ENCODE measurements at regions not wholly inside any gene's neighbourhood (a gene's known extent, or its start where the extent isn't known, plus 50 kb on each side); places are given as distances from the start of the nearest gene placed in this dataset.

GRCh38 chr13:72648513-72649065, 78.8 kb downstream of the MZT1 start:
- no peak for TF ChIP-seq CTCF (IDR thresholded peaks at IDR 0.05; ENCODE audit: control insufficient read depth, insufficient read depth, low read depth, low read length, missing control alignments)
- DNase-seq (ENCODE audit: low read depth): no peak
- H3K4me3 ChIP-seq (ENCODE audit: control insufficient read depth, low read depth, low read length): no peak overlapping the region

DNA sequence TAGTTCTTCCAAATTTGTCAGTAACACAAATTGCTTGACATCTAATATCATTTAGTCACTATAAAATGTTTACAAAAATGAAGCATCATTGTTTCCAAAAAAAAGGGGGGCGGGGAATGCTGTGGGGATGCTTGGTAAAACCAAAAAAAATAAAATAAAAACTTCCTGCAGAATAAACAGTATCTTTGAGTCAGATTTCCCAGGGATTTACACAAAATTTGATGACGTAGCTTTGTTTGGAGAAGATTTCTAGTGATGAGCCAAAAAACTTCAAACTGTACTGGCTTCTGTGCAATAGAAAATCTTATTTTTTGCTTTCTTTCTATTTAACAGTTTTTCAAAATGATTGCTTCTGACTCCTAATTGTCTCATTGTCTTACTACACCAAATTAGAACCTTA, 80.0 kb downstream of the MZT1 start:
- DNase-seq (ENCODE audit: low read depth): no peak
- TF ChIP-seq CTCF (IDR thresholded peaks at IDR 0.05; ENCODE audit: control insufficient read depth, insufficient read depth, low read depth, low read length, missing control alignments): no peak
- no peak overlapping the region for H3K4me3 ChIP-seq (ENCODE audit: control insufficient read depth, low read depth, low read length)

- H3K4me3 ChIP-seq (ENCODE audit: control insufficient read depth, low read depth, low read length): no peak overlapping the region
- no peak for DNase-seq (ENCODE audit: low read depth)
- TF ChIP-seq CTCF (IDR thresholded peaks at IDR 0.05; ENCODE audit: control insufficient read depth, insufficient read depth, low read depth, low read length, missing control alignments): no peak
Measured at GRCh38 chr13:72645521-72645920, 81.9 kb downstream of the MZT1 start.

DNA sequence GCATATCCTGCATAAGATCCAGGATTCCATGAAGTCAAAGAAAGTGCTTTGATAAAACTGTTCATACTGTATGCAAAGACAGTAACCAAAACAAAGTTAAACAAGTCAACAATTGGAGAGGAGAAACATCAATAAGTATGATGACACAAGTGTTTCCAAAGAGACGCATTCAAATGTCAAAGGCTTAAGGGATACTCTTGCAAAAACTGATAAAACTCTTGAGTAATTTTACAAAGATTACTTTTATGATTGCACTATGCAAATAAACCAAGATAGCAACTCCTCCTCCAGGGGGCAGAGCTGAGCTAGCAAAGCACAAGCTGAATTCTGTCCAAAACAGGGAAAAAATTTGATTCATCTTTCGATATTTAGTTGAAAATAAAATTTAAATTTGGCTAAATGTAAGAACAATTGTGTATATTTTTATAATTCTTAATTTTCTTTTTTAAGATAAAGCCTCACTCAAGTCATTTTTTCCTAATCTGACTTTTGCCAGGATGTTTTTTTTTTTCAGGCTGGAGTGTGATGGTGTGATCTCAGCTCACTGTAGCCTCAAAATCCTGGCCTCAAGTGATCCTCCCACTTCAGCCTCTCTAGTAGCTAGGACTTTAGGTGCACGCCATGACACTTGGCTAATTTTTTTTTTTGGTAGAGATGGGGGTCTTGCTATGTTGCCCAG, 84.0 kb downstream of the MZT1 start:
- H3K4me3 ChIP-seq (ENCODE audit: control insufficient read depth, low read depth, low read length): no peak overlapping the region
- DNase-seq (ENCODE audit: low read depth): peak; percentile 3
- peak; percentile 71 for TF ChIP-seq CTCF (IDR thresholded peaks at IDR 0.05; ENCODE audit: control insufficient read depth, insufficient read depth, low read depth, low read length, missing control alignments)

DNA sequence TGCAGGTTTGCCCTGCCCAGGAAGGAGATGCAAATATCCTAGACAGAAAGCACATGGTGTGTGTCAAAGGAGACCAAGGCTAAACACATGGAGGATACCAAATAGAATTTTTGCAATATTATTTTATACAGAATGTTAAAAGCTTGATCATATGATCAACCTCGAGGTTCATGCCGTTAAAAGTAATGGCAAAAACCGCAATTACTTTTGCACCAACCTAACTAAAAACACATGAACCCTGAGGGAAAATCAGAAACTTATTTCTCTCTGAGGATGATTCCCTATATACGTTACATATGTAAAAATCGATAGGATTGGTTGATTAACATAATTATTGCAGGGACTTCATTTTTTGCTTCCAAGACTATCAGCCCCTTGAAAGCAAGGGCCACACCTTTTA, 88.1 kb downstream of the MZT1 start:
- TF ChIP-seq CTCF (IDR thresholded peaks at IDR 0.05; ENCODE audit: control insufficient read depth, insufficient read depth, low read depth, low read length, missing control alignments): no peak
- H3K4me3 ChIP-seq (ENCODE audit: control insufficient read depth, low read depth, low read length): no peak overlapping the region
- no peak for DNase-seq (ENCODE audit: low read depth)

DNA sequence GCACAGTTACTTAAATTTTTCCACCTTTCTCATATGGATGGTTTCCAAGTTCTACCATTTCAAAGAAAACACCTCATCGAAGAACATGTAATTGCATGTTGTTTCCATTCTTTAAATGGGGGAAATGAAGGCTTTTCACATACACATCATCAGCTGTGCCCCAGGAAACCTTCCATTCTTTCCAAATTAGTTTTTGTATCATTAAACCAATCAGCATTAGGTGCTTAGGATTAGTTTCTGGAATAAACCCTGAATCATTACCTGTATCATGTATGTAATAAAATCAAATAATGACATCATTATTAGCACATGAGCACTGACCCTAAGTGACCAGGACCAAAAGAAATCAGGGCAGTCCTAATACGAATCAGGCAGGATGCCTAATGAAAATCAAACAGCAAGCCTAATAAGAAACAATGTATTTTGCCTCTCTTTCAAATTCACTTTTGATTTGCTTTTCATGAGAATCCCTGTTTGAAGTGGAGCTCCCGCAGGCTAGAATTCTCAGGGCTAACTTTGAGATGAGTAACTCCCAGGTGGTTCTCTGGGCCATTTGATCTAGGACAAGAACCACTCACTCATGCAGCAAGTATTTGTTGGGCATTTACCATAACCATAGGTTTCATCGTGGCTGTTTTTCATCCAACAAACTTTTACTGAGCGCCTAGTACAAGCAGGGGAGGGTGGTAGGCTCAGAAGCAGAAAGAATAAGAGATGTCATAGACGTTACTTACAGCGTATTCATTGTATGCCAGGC, 89.2 kb downstream of the MZT1 start:
- no peak for DNase-seq (ENCODE audit: low read depth)
- TF ChIP-seq CTCF (IDR thresholded peaks at IDR 0.05; ENCODE audit: control insufficient read depth, insufficient read depth, low read depth, low read length, missing control alignments): no peak
- no peak overlapping the region for H3K4me3 ChIP-seq (ENCODE audit: control insufficient read depth, low read depth, low read length)

Data from AG09309 (cell line).